GM23338 (cell line): ENCODE measurements at regions not wholly inside any gene's neighbourhood (a gene's known extent, or its start where the extent isn't known, plus 50 kb on each side); places are given as distances from the start of the nearest gene placed in this dataset.

Experiments
- ATAC-seq: fragments of 200-7000 bp; cut with Tn5 transposase; 3 replicates; pipeline ENCODE4 v1.9.1; 2020
- DNase-seq: peaks from one replicate; pipeline ENCODE4 v3.0.0-alpha.2; 2015; ENCODE audit warnings: low spot score
- H2AFZ ChIP-seq: fragments of 200-600 bp; sonication (generic); 2 replicates; pipeline ENCODE4 v1.8.0; 2016; ENCODE audit warnings: antibody characterized with exemption, mild to moderate bottlenecking, moderate library complexity
- H3F3A ChIP-seq: fragments of 200-600 bp; sonication (generic); replicated peaks from 2 replicates; pipeline ENCODE4 v1.8.0; 2017; ENCODE audit warnings: antibody characterized with exemption, mixed run types, low read depth
- H3K27ac ChIP-seq: fragments of 200-600 bp; sonication (generic); 2 replicates; pipeline ENCODE4 v1.6.1; 2016; ENCODE audit warnings: low read depth
- H3K27me3 ChIP-seq: fragments of 200-600 bp; sonication (generic); 2 replicates; pipeline ENCODE4 v1.8.0; 2016; ENCODE audit warnings: mild to moderate bottlenecking, mixed run types, moderate library complexity; ENCODE audit not compliant: insufficient read depth
- H3K36me3 ChIP-seq: fragments of 200-600 bp; sonication (generic); 2 replicates; pipeline ENCODE4 v1.8.0; 2016; ENCODE audit warnings: mild to moderate bottlenecking; ENCODE audit not compliant: insufficient read depth
- H3K4me1 ChIP-seq: fragments of 200-600 bp; sonication (generic); 2 replicates; pipeline ENCODE4 v1.8.0; 2016; ENCODE audit warnings: mild to moderate bottlenecking, moderate library complexity; ENCODE audit not compliant: insufficient read depth
- H3K4me2 ChIP-seq: fragments of 200-600 bp; sonication (generic); 2 replicates; pipeline ENCODE4 v1.7.1; 2017; ENCODE audit warnings: mixed run types
- H3K4me3 ChIP-seq: fragments of 200-600 bp; sonication (generic); 2 replicates; pipeline ENCODE4 v1.6.1; 2016; ENCODE audit warnings: mixed run types
- H3K79me2 ChIP-seq: fragments of 200-600 bp; sonication (generic); replicated peaks from 2 replicates; pipeline ENCODE4 v1.8.0; 2017; ENCODE audit warnings: mild to moderate bottlenecking; ENCODE audit not compliant: insufficient read depth
- H3K9me2 ChIP-seq: fragments of 200-600 bp; sonication (generic); 2 replicates; pipeline ENCODE4 v1.8.0; 2017; ENCODE audit not compliant: insufficient read depth
- H4K20me1 ChIP-seq: fragments of 200-600 bp; sonication (generic); replicated peaks from 2 replicates; pipeline ENCODE4 v1.8.0; 2017; ENCODE audit warnings: mild to moderate bottlenecking; ENCODE audit not compliant: insufficient read depth
- H3K27ac Mint-ChIP-seq: 2 replicates; pipeline ENCODE4 v1.8.0; 2020; ENCODE audit warnings: inconsistent platforms, mild to moderate bottlenecking, moderate library complexity, mixed read lengths
- H3K27me3 Mint-ChIP-seq: 3 replicates; pipeline ENCODE4 v1.8.0; 2022; ENCODE audit warnings: low read depth, mild to moderate bottlenecking, moderate library complexity, mixed read lengths, inconsistent platforms; ENCODE audit not compliant: insufficient read depth, poor library complexity
- H3K36me3 Mint-ChIP-seq: 3 replicates; pipeline ENCODE4 v1.8.0; 2021; ENCODE audit warnings: low read depth, mild to moderate bottlenecking, inconsistent platforms, moderate library complexity, mixed read lengths
- H3K4me1 Mint-ChIP-seq: 3 replicates; pipeline ENCODE4 v1.8.0; 2020; ENCODE audit warnings: mild to moderate bottlenecking, inconsistent platforms, mixed read lengths
- H3K4me3 Mint-ChIP-seq: 3 replicates; pipeline ENCODE4 v1.8.0; 2021; ENCODE audit warnings: moderate library complexity, mild to moderate bottlenecking, inconsistent platforms, mixed read lengths
- H3K9me3 Mint-ChIP-seq: 3 replicates; pipeline ENCODE4 v1.8.0; 2020; ENCODE audit warnings: moderate library complexity, mild to moderate bottlenecking, inconsistent platforms, mixed read lengths
- CREB1 ChIP-seq: fragments of 250-450 bp; sonication (Bioruptor Pico); IDR thresholded peaks from 2 replicates; pipeline ENCODE4 v1.5.0; 2020; ENCODE audit warnings: low read depth, mild to moderate bottlenecking, moderate library complexity
- ETS1 ChIP-seq: IDR thresholded peaks from 2 replicates; pipeline ENCODE4 v1.6.1; 2016; ENCODE audit warnings: antibody characterized with exemption
- EZH2 ChIP-seq: fragments of 200-600 bp; sonication (generic); IDR thresholded peaks from one replicate; pipeline ENCODE4 v1.8.0; 2017; ENCODE audit warnings: antibody characterized with exemption, mild to moderate bottlenecking, low read depth; ENCODE audit not compliant: unreplicated experiment
- EZH2phosphoT487 ChIP-seq: fragments of 200-600 bp; sonication (generic); IDR thresholded peaks from one replicate; pipeline ENCODE4 v1.8.1; 2018; ENCODE audit warnings: antibody characterized with exemption; ENCODE audit not compliant: unreplicated experiment
- NANOG ChIP-seq: IDR thresholded peaks from 2 replicates; pipeline ENCODE4 v1.6.1; 2016; ENCODE audit warnings: antibody characterized with exemption, borderline replicate concordance
- STAT1 ChIP-seq: IDR thresholded peaks from one replicate; pipeline ENCODE4 v1.6.1; 2016; ENCODE audit warnings: antibody characterized with exemption; ENCODE audit not compliant: unreplicated experiment
- ZNF114 ChIP-seq: fragments of 250-450 bp; sonication (Bioruptor Pico); IDR thresholded peaks from 2 replicates; pipeline ENCODE4 v1.5.0; 2020; ENCODE audit warnings: mild to moderate bottlenecking, moderate library complexity
- TF ChIP-seq, protein P1 (sequence below): IDR thresholded peaks from one replicate; pipeline ENCODE4 v1.6.1; 2018; ENCODE audit warnings: antibody characterized with exemption; ENCODE audit not compliant: unreplicated experiment
- TF ChIP-seq, protein P2 (sequence below), 2 experiments: fragments of 200-600 bp in 1 of 2; sonication (generic) in 1 of 2; conservative IDR thresholded peaks; 2 replicates each; pipeline versions ENCODE4 v1.5.1 to v1.6.1; 2016 to 2017; ENCODE audit warnings: antibody characterized with exemption in 2 of 2, low read depth in 2 of 2, mild to moderate bottlenecking in 2 of 2, moderate library complexity in 1 of 2

DNA sequence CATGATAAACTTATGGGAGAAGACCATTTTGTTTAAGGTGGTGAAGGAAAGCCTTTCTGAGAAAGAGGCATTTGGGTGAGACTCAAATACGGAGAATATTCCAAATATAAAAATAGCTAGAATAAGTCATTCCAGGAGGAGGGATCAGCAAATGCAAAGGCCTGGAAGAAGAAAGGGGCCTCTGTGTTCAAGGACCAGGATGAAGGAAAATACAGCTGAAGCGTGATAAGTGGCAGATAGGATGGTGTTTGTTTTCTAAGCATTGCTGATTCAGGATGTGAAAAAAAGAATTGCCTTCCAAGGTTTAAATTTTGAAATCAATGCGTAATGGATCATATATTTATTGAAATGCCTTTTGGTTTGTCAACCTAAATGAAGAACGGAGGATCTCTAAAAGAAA, 59.4 kb upstream of the CAST start:
- Histone ChIP-seq H2AFZ (no peak overlapping the region), H3K79me2 (no peaks in the 10 kb centered on the region), H3K4me3 (no peak overlapping the region), H3K27me3 (no peaks in the 10 kb centered on the region), H3K36me3 (no peaks in the 10 kb centered on the region), H3K4me1 (no peaks in the 10 kb centered on the region), H3K27ac (no peak overlapping the region), H3K9me2 (no peaks in the 10 kb centered on the region), H3F3A (no peaks in the 10 kb centered on the region), H4K20me1 (no peaks in the 10 kb centered on the region), H3K4me2 (no peak overlapping the region)
- no peak for DNase-seq
- Mint-ChIP-seq H3K4me3 (no peak overlapping the region), H3K36me3 (peaks cover 6% of the 10 kb centered on the region; the same call in 2 of the 3 replicates), H3K9me3 (peaks cover 6% of the 10 kb centered on the region; the same call in 2 of the 3 replicates), H3K4me1 (no peaks in the 10 kb centered on the region; the same call in 1 of the 3 replicates), H3K27me3 (peaks cover 5% of the 10 kb centered on the region), H3K27ac (no peak overlapping the region)
- ATAC-seq = no peak
- no peak for TF ChIP-seq ETS1
- TF ChIP-seq NANOG = no peak
- TF ChIP-seq, protein P1, sequence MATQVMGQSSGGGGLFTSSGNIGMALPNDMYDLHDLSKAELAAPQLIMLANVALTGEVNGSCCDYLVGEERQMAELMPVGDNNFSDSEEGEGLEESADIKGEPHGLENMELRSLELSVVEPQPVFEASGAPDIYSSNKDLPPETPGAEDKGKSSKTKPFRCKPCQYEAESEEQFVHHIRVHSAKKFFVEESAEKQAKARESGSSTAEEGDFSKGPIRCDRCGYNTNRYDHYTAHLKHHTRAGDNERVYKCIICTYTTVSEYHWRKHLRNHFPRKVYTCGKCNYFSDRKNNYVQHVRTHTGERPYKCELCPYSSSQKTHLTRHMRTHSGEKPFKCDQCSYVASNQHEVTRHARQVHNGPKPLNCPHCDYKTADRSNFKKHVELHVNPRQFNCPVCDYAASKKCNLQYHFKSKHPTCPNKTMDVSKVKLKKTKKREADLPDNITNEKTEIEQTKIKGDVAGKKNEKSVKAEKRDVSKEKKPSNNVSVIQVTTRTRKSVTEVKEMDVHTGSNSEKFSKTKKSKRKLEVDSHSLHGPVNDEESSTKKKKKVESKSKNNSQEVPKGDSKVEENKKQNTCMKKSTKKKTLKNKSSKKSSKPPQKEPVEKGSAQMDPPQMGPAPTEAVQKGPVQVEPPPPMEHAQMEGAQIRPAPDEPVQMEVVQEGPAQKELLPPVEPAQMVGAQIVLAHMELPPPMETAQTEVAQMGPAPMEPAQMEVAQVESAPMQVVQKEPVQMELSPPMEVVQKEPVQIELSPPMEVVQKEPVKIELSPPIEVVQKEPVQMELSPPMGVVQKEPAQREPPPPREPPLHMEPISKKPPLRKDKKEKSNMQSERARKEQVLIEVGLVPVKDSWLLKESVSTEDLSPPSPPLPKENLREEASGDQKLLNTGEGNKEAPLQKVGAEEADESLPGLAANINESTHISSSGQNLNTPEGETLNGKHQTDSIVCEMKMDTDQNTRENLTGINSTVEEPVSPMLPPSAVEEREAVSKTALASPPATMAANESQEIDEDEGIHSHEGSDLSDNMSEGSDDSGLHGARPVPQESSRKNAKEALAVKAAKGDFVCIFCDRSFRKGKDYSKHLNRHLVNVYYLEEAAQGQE = no peak
- no peak for TF ChIP-seq EZH2phosphoT487
- no peak for TF ChIP-seq STAT1
- TF ChIP-seq, protein P2, sequence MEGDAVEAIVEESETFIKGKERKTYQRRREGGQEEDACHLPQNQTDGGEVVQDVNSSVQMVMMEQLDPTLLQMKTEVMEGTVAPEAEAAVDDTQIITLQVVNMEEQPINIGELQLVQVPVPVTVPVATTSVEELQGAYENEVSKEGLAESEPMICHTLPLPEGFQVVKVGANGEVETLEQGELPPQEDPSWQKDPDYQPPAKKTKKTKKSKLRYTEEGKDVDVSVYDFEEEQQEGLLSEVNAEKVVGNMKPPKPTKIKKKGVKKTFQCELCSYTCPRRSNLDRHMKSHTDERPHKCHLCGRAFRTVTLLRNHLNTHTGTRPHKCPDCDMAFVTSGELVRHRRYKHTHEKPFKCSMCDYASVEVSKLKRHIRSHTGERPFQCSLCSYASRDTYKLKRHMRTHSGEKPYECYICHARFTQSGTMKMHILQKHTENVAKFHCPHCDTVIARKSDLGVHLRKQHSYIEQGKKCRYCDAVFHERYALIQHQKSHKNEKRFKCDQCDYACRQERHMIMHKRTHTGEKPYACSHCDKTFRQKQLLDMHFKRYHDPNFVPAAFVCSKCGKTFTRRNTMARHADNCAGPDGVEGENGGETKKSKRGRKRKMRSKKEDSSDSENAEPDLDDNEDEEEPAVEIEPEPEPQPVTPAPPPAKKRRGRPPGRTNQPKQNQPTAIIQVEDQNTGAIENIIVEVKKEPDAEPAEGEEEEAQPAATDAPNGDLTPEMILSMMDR (conservative IDR thresholded peaks at IDR 0.05; ENCODE audit: low read depth in 2 of 2) = no peak
- TF ChIP-seq EZH2 = no peak
- TF ChIP-seq ZNF114 (CRISPR knock-in tag) = no peak

DNA sequence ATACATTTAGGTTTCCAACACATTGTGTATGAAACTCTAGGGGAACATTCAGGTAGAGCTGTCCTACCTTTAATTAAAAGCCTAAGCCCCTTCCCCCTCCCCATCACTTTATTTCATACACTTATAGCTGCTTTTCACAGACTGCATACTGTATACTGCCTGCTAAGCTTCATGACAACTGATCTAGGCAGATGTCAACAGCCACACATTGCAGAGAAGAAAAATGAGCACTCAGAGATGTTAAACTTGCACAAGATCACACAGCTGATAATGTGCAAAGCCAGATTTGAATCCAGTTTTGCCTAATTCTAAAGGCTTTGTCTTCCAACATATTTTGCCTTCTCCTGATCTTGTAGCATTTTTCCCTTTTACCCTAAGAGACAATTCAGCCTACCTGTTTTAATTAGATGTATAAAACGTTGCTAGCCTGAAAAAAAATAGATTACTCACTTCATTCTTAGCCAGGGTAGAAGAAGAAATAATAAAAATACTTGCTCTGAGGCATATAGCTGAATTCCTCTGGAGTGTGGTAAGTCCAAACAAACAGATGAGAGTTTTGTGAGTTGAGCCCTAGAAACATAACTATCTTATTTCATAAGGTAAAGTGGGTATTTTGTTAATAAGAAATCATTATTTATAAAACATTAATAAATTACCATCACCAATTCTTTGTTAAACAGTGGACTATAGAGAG, 56.9 kb upstream of the CAST start:
- TF ChIP-seq CREB1 (CRISPR knock-in tag) = no peak
- TF ChIP-seq NANOG = no peak
- no peak for TF ChIP-seq STAT1
- no peak for ATAC-seq

More for the DNA sequence above, 56.9 kb upstream of the CAST start:
- H3K27ac Mint-ChIP-seq = no peak overlapping the region
- no peaks in the 10 kb centered on the region; the same call in 2 of the 3 replicates for H3K4me1 Mint-ChIP-seq
- H3K36me3 Mint-ChIP-seq = no peaks in the 10 kb centered on the region
- no peak overlapping the region for H2AFZ ChIP-seq
- H3K9me2 ChIP-seq = no peaks in the 10 kb centered on the region
- H3K4me3 Mint-ChIP-seq = no peak overlapping the region
- no peak overlapping the region for H3K4me2 ChIP-seq
- no peaks in the 10 kb centered on the region for H3K4me1 ChIP-seq
- no peaks in the 10 kb centered on the region for H4K20me1 ChIP-seq
- H3K27me3 Mint-ChIP-seq = peaks cover 5% of the 10 kb centered on the region
- no peaks in the 10 kb centered on the region for H3K27me3 ChIP-seq
- no peak overlapping the region for H3K4me3 ChIP-seq
- no peaks in the 10 kb centered on the region for H3F3A ChIP-seq
- H3K79me2 ChIP-seq = no peaks in the 10 kb centered on the region
- H3K27ac ChIP-seq = no peak overlapping the region
- no peaks in the 10 kb centered on the region; the same call in 2 of the 3 replicates for H3K9me3 Mint-ChIP-seq
- no peak for DNase-seq
- no peaks in the 10 kb centered on the region for H3K36me3 ChIP-seq
